Peyer's patch (tissue), 4 donors: ENCODE measurements at regions not wholly inside any gene's neighbourhood (a gene's known extent, or its start where the extent isn't known, plus 50 kb on each side); places are given as distances from the start of the nearest gene placed in this dataset.

Experiments used
- POLR2A ChIP-seq, 2 donors: fragments of 450-650 bp; IDR thresholded peaks; one replicate each; pipeline ENCODE4 v1.5.1; 2017; ENCODE audit warnings: antibody characterized with exemption in 2 of 2, mild to moderate bottlenecking in 2 of 2, moderate library complexity in 2 of 2
- TF ChIP-seq, protein P1 (sequence below), 6 experiments: fragments of 450-650 bp in 4 of 6; fragments of 200-600 bp in 2 of 6; sonication (generic) in 1 of 6; IDR thresholded peaks; one replicate each; pipeline ENCODE4 v1.5.1; 2017 to 2019; ENCODE audit warnings: antibody characterized with exemption in 6 of 6, mild to moderate bottlenecking in 3 of 6, moderate library complexity in 1 of 6

DNA sequence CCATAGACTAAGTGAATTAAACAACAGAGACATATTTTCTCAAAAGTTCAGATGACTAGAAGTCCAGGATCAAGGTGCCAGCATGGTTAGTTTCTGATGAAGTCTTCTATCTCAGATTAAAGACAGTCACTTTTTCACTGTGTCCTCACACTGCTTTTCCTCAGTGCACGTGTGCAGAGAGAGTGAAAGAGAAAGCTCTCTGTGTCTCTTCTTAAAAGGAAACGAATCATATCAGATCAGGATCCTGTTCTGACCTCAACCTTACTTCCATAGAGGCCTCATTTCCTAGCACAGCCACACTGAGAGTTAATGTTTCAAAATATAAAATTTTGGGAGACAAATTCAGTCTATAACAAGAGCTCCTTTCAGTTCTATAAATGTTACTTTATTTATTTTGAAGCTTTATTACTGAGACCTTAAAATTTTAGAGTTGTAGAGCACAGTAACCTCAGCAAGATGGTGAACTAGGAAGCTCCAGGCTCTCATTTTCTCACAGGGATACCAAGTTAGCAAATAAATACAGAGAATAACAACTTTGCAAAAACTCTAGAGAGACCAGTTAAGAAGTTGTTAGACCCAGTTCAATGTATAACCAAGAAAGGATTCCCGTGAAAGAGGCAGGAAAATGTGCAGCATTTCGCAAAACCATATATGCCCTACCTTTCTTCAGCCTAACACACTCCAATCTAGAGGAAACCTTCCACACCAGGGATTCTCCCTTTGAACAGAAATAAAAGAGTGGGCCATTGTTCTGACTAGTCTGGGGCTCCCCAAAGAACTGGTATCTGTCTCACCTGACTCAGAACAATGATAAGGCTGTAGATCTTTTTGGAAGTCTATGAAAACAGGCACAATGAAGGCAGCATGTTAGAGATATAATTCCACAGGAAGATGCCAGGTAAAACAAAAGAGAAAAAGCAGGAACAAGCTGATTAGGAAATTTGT is 372.2 kb downstream of the MRPL39 start:
- no peak for TF ChIP-seq POLR2A (IDR thresholded peaks at IDR 0.05)
- TF ChIP-seq, protein P1, sequence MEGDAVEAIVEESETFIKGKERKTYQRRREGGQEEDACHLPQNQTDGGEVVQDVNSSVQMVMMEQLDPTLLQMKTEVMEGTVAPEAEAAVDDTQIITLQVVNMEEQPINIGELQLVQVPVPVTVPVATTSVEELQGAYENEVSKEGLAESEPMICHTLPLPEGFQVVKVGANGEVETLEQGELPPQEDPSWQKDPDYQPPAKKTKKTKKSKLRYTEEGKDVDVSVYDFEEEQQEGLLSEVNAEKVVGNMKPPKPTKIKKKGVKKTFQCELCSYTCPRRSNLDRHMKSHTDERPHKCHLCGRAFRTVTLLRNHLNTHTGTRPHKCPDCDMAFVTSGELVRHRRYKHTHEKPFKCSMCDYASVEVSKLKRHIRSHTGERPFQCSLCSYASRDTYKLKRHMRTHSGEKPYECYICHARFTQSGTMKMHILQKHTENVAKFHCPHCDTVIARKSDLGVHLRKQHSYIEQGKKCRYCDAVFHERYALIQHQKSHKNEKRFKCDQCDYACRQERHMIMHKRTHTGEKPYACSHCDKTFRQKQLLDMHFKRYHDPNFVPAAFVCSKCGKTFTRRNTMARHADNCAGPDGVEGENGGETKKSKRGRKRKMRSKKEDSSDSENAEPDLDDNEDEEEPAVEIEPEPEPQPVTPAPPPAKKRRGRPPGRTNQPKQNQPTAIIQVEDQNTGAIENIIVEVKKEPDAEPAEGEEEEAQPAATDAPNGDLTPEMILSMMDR (IDR thresholded peaks at IDR 0.05) = no peak
